ENCODE measurements at regions not wholly inside any gene's neighbourhood (a gene's known extent, or its start where the extent isn't known, plus 50 kb on each side); places are given as distances from the start of the nearest gene placed in this dataset.
A peak's percentile ranks its signal among the peaks of the same experiment; 100 is the strongest.
"Not testable (repeated sequence)": the region's sequence is repeated elsewhere in the genome, so short reads cannot be mapped to it uniquely, and the experiment has no call there.

GRCh38 chr10:93127642-93128215 is 54.0 kb downstream of the CYP26A1 start:
- DNase-seq = not testable (repeated sequence)

GRCh38 chr10:93131986-93132385 is 58.3 kb downstream of the CYP26A1 start:
- DNase-seq = no peak

DNA sequence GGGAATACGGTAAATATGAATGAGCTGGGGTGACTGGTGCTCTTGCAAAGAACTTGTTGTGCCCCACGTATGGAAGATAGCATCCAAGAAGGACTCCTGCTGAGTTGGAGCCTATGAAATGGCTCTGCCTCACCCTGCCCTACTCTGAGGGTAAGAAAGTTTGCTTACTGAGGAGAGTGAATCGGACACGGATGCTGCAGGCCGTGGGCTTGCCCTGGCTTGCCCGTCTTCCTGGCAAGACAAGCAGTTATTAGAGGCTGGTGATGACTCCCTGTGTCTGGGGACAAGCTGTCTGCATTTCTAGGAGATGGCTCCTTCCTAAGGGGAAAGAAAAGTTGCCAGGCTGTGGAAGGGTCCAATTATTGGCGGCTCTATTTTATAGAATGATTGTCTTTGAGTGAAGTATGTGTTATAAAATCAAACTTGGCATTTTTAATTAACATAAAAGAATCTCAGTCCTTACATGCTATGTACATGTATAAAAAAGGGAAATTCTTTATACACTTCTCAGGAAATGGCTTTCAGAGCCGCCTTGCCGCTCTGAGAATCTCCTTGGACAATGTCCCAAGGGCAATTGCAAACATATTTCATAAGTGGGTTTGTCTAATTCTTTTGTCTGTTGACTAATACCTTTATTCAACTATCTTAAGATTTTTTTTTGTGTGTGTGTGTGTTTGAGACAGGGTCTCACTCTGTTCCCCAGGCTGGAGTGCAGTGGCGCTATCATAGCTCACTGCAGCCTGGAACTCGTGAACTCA is 64.6 kb downstream of the CYP26A1 start:
- DNase-seq = no peak

GRCh38 chr10:93139059-93139655 is 65.5 kb downstream of the CYP26A1 start:
- DNase-seq = peak in 2 of 3 donors; percentile 67

- DNase-seq = no peak
Measured at GRCh38 chr10:93142534-93142933, 68.8 kb downstream of the CYP26A1 start.

DNA sequence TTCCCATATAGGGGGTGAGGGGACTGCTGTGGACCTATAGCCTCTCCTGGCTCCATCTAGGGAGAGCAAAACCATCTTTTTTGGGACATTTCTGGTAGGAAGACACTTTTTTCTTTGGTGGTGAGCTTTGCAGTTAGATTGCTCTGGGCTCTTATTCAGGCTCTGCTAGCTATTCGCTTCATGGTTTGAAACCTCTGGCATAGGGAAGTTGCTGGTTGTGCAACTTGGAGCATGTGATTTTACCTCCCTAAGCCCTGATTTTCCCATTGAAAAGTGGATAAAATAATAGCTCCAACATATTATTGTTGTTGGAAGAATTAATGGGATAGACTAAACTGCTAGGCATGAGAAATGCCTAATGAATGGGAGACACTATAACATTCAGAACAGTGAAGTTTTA is 69.6 kb downstream of the CYP26A1 start:
- peak; percentile 48 to 62 (median 51) for DNase-seq

DNA sequence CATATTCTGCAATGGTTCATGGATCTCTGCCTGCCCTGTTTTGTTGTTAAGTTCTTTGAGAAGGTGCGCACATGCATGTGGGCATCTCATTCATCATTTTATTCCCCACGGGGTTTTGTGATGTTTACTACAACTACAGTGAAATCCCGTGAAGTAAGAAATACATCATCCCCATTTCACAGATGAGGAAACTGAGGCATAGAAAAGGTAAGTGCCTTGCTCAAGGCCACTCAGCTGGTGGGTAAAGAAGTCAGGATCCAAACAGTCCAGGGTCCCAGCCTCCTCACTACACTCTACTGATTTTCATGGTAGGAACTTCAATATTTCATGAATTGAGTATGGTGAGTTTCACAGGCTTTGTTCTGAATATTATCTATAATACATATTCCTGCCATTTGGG is 72.6 kb downstream of the CYP26A1 start:
- no peak for DNase-seq

GRCh38 chr10:93147281-93147680 is 73.6 kb downstream of the CYP26A1 start:
- DNase-seq = no peak

DNA sequence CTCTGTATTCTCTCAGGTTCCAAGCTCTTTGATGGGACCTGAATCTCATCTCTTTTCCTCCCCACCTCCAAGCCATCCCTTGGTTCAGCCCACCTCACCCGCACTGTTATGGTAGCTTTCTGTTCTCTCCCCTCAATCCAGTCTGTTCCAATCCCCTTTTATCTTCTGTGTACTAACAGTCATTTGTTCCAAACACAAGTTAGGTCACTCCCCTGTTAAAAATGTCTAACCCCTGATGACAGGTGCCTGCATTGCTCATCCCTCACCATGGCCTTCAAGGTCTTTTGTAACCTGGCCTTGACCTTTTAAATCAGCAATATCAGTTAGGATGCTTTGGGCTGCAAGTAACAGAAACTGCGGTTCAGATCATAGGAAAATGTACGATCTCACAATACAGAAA is 74.8 kb downstream of the CYP26A1 start:
- no peak for DNase-seq

DNA sequence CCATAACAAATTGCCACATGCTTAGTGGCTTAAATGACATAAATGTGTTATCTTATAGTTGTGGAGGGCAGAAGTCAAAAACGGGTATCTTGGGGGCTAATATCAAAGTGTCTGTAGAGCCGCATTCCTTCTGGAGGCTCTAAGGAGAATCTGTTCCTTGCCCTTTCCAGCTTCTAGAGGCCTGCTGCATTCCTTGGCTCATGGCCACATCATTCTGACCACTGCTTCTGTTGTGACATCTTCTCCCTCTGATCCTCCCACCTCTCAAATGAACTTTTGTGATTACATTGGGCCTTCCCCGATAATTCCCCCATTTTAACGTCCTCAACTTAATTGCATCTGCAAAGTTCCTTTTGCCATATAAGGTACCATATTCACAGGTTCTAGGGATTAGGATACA is 76.1 kb downstream of the CYP26A1 start:
- DNase-seq = peak in 1 of 3 donors; percentile 23

- DNase-seq = peak; percentile 64 to 79 (median 76)
Measured at GRCh38 chr10:93150289-93150688, 76.6 kb downstream of the CYP26A1 start.

DNA sequence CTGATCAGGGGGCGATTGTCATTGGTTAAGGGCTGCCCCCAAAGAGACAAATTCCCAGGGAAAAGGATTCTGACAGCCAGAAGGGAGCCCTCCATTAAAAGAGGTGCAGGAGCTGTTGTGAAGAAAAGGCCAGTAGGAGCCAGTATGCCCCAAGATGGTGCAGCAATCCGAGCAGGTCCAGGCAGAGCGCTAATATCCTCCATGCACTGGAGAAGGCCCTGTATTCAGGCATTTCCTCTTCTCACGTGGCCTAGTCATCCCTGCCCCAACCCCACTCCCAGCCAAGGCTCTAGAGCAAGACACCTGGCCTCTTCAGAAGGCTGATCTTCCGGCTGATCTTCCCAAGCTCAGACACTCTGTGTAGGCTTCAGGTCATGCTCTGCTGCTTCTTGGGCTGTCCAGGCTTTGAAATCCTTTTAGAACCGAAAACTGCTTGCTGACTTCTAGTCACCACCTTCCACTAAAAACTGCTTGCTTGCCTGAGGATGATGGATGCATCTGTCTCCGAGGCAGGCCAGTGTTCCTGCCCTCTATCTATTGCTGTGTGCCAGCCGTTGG is 77.4 kb downstream of the CYP26A1 start:
- DNase-seq = no peak

GRCh38 chr10:93152136-93152535 is 78.4 kb downstream of the CYP26A1 start:
- no peak for DNase-seq

DNA sequence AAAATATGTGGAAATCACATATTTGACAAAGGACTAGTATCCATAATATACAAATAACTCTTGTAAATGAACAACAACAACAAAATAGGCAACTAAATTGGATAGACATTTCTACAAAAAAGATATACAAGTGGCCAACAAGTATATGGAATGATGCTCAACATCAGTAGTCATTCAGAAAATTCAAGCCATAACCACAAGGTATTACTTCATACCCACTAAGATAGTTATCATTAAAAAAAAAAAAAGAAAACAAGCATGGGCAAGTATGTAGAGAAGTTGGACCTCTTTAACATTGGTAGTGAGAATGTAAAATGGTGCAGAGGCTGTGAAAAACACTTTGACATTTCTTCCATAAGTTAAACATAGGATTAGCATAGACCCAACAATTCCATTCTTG is 80.8 kb downstream of the CYP26A1 start:
- DNase-seq = no peak

DNA sequence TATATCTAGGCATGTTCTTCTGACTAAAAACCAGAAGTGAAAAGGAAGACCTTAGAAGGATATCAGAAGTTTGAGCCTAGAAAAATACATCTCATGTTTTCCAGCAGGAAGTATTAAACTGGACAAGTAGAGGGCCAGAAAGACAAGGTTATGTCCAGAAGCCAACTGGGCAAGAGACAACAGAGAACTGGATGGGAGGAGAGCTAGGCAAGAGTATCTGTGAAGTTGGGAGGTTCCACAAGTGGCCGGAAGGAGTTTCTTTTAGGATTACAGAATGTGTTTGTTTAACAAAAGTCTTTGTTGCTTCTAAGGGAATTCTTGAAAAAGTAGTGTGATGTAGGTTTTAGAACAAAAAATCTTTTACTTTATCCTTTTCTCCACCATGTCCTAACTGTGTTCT is 86.4 kb downstream of the CYP26A1 start:
- DNase-seq = no peak

DNA sequence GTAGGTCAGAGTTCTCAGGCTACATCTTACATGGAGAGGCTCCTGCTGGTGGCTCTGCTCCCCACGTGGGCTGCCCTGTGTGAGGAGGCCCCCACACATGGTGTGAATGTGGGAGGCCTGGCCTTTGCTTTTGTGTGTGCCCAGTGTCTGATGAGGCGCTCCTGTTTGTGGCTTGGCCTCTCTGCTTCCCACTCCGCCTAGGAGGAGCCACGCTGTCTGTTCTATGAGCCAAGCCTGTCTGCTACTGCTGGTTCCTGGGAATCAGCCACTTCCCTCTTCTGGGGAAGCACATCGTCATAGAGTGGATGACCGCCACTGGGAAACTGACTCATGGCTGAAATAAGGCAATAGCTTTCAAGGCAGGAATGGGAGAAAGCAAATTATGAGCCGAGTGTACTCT is 87.1 kb downstream of the CYP26A1 start:
- peak; percentile 92 to 97 (median 96) for DNase-seq

- DNase-seq = no peak
Measured at GRCh38 chr10:93165367-93165766, 91.7 kb downstream of the CYP26A1 start.

GRCh38 chr10:93166134-93166533 is 92.4 kb downstream of the CYP26A1 start:
- DNase-seq = no peak

- no peak for DNase-seq
Measured at GRCh38 chr10:93171837-93172236, 98.1 kb downstream of the CYP26A1 start.

- DNase-seq = no peak
Measured at GRCh38 chr10:93173967-93174845, 100.5 kb downstream of the CYP26A1 start.

GRCh38 chr10:93175490-93175889 is 101.8 kb downstream of the CYP26A1 start:
- no peak for DNase-seq

GRCh38 chr10:93177511-93177910 is 103.8 kb downstream of the CYP26A1 start:
- no peak for DNase-seq

DNA sequence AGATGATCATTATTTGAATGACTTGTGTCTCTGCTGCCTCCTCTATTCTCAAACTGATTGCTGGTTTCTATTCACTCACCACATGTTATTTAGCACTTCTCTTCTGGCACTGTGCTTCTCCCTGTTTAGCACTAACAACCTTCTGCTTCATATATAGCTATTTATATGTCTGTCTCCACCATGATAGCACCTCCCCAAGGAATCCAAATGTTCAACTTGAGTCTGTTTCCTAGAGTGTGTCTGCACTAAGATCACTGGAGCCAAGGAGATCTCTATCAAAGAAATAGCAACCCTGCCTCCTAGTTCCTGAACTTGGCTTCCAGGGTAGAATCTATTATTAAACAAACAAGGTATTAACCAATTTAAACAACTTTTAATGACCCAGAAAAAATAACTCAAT is 104.5 kb downstream of the CYP26A1 start:
- DNase-seq = no peak
